ENCODE measurements at regions not wholly inside any gene's neighbourhood (a gene's known extent, or its start where the extent isn't known, plus 50 kb on each side); places are given as distances from the start of the nearest gene placed in this dataset.

DNA sequence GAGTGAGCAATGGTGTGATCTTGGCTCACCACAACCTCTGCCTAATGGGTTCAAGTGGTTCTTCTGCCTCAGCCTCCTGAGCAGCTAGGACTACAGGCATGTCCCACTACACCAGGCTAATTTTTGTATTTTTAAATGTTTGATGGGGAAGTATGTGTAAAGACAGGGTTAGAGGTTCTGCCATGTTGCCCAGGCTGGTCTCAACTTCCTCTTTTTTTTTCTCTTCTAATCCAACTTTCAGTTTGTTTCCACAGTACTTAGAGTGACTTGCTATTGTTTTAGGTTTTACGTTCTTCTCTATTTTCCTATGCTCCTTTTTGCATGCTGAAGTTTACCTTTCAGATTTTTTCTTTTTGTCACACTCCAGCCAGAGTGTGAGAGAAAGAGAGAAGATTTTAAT, 1433.0 kb downstream of the UQCRFS1 start (continued):
- TF ChIP-seq GLI4 (tag by site-specific recombination; IDR thresholded peaks at IDR 0.05) = no peak
- no peak for TF ChIP-seq ZNF791 (tag by site-specific recombination; IDR thresholded peaks at IDR 0.05)
- TF ChIP-seq ZNF521 (tag by site-specific recombination; IDR thresholded peaks at IDR 0.05) = no peak
- no peak for TF ChIP-seq ZNF341 (tag by site-specific recombination; IDR thresholded peaks at IDR 0.05; ENCODE audit: low read depth)
- TF ChIP-seq ZNF416 (tag by site-specific recombination; IDR thresholded peaks at IDR 0.05) = no peak
- no peak for TF ChIP-seq ZNF175 (tag by site-specific recombination; IDR thresholded peaks at IDR 0.05)

DNA sequence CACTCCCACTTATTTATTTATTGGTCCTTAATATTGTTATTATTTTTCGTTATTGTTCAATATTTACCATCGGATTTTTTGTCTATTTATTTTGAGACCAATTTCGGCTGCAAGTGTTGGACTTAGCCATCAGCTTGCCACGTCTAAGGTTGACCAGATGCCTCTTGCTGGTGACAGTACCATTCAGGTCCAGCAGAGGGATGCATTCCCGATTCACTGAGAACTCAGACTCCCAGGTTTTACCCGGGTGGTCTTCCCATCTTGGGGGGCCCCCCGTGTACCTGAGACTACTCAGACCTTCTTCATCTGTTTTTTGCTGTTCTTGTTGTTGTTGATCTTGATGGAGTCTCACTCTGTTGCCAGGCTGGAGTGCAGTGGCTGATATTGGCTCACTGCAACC, 1435.2 kb downstream of the UQCRFS1 start:
- TF ChIP-seq BCL11B (tag by site-specific recombination; IDR thresholded peaks at IDR 0.05; ENCODE audit: low read depth) (no peak), ZNF558 (tag by site-specific recombination; IDR thresholded peaks at IDR 0.05) (no peak), ZNF416 (tag by site-specific recombination; IDR thresholded peaks at IDR 0.05) (no peak), ZNF37A (tag by site-specific recombination; IDR thresholded peaks at IDR 0.05) (no peak), SCRT2 (tag by site-specific recombination; IDR thresholded peaks at IDR 0.05) (no peak), ZNF146 (tag by site-specific recombination; IDR thresholded peaks at IDR 0.05) (no peak), ZNF404 (tag by site-specific recombination; IDR thresholded peaks at IDR 0.05) (no peak), ZNF658 (tag by site-specific recombination; IDR thresholded peaks at IDR 0.05) (no peak), REPIN1 (tag by site-specific recombination; IDR thresholded peaks at IDR 0.05; ENCODE audit: low read depth) (no peak)
- TF ChIP-seq, protein P1, sequence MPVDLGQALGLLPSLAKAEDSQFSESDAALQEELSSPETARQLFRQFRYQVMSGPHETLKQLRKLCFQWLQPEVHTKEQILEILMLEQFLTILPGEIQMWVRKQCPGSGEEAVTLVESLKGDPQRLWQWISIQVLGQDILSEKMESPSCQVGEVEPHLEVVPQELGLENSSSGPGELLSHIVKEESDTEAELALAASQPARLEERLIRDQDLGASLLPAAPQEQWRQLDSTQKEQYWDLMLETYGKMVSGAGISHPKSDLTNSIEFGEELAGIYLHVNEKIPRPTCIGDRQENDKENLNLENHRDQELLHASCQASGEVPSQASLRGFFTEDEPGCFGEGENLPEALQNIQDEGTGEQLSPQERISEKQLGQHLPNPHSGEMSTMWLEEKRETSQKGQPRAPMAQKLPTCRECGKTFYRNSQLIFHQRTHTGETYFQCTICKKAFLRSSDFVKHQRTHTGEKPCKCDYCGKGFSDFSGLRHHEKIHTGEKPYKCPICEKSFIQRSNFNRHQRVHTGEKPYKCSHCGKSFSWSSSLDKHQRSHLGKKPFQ (tag by site-specific recombination; IDR thresholded peaks at IDR 0.05) = no peak
- Histone ChIP-seq H3K36me3 (ENCODE audit: control insufficient read depth in 2 of 2, insufficient read depth in 1 of 2, low read length in 2 of 2) (peaks cover 11 to 17% of the 10 kb centered on the region in 2 experiments), H3K27ac (ENCODE audit: extremely low read depth, low read depth, low read length) (no peak overlapping the region), H3K4me1 (ENCODE audit: control insufficient read depth, insufficient read depth, low read length) (no peaks in the 10 kb centered on the region), H3K9me3 (ENCODE audit: control insufficient read depth, insufficient read depth, low read depth, low read length) (peaks cover 25% of the 10 kb centered on the region), H3K4me3 (ENCODE audit: low read depth, low read length) (no peak overlapping the region)
- CTCF ChIA-PET = interaction anchor here (0.7 to 0.8 kb wide), 4 partner anchors 8 to 332 kb away, joined by 3 to 4 read pairs (median 3); no protein-coding TSS in a partner anchor
- POLR2A ChIA-PET = no interaction called here

DNA sequence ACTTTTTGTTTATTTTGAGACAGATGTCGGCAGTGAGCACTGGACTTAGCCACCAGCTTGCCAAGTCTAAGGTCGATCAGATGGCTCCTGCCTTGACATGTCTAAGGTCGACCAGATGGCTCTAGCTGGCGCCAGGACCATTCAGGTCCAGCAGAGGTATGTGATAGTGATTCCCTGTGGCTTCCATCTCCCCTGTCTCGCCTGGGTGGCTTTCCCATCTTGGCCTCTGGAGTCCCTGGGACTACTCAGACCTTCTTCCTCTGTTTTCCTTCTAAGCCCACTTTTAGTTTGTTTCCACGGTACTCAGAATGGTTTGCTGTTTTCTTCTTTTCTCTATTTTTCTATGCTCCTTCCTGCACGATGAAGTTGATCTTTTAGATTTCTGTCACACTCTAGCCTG, 1435.7 kb downstream of the UQCRFS1 start:
- Histone ChIP-seq H3K9me3 (ENCODE audit: control insufficient read depth, insufficient read depth, low read depth, low read length) (peaks cover 26% of the 10 kb centered on the region), H3K4me1 (ENCODE audit: control insufficient read depth, insufficient read depth, low read length) (no peaks in the 10 kb centered on the region), H3K36me3 (ENCODE audit: control insufficient read depth in 2 of 2, insufficient read depth in 1 of 2, low read length in 2 of 2) (peaks cover 11 to 13% of the 10 kb centered on the region in 2 experiments), H3K27ac (ENCODE audit: extremely low read depth, low read depth, low read length) (no peak overlapping the region), H3K4me3 (ENCODE audit: low read depth, low read length) (no peak overlapping the region)
- ChIA-PET POLR2A (no interaction called here), CTCF (interaction anchor here (0.7 to 0.8 kb wide), 5 partner anchors 9 to 1228 kb away, joined by 3 to 7 read pairs (median 3); no protein-coding TSS in a partner anchor)
- no peak for TF ChIP-seq ZNF311 (tag by site-specific recombination; IDR thresholded peaks at IDR 0.05; ENCODE audit: borderline replicate concordance)
- TF ChIP-seq, protein P2, sequence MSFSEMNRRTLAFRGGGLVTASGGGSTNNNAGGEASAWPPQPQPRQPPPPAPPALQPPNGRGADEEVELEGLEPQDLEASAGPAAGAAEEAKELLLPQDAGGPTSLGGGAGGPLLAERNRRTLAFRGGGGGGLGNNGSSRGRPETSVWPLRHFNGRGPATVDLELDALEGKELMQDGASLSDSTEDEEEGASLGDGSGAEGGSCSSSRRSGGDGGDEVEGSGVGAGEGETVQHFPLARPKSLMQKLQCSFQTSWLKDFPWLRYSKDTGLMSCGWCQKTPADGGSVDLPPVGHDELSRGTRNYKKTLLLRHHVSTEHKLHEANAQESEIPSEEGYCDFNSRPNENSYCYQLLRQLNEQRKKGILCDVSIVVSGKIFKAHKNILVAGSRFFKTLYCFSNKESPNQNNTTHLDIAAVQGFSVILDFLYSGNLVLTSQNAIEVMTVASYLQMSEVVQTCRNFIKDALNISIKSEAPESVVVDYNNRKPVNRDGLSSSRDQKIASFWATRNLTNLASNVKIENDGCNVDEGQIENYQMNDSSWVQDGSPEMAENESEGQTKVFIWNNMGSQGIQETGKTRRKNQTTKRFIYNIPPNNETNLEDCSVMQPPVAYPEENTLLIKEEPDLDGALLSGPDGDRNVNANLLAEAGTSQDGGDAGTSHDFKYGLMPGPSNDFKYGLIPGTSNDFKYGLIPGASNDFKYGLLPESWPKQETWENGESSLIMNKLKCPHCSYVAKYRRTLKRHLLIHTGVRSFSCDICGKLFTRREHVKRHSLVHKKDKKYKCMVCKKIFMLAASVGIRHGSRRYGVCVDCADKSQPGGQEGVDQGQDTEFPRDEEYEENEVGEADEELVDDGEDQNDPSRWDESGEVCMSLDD (tag by site-specific recombination; IDR thresholded peaks at IDR 0.05) = no peak
- TF ChIP-seq, protein P3, sequence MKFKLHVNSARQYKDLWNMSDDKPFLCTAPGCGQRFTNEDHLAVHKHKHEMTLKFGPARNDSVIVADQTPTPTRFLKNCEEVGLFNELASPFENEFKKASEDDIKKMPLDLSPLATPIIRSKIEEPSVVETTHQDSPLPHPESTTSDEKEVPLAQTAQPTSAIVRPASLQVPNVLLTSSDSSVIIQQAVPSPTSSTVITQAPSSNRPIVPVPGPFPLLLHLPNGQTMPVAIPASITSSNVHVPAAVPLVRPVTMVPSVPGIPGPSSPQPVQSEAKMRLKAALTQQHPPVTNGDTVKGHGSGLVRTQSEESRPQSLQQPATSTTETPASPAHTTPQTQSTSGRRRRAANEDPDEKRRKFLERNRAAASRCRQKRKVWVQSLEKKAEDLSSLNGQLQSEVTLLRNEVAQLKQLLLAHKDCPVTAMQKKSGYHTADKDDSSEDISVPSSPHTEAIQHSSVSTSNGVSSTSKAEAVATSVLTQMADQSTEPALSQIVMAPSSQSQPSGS (tag by site-specific recombination; IDR thresholded peaks at IDR 0.05; ENCODE audit: low read depth) = no peak
- no peak for TF ChIP-seq ZNF624 (tag by site-specific recombination; IDR thresholded peaks at IDR 0.05)
- TF ChIP-seq, protein P4, sequence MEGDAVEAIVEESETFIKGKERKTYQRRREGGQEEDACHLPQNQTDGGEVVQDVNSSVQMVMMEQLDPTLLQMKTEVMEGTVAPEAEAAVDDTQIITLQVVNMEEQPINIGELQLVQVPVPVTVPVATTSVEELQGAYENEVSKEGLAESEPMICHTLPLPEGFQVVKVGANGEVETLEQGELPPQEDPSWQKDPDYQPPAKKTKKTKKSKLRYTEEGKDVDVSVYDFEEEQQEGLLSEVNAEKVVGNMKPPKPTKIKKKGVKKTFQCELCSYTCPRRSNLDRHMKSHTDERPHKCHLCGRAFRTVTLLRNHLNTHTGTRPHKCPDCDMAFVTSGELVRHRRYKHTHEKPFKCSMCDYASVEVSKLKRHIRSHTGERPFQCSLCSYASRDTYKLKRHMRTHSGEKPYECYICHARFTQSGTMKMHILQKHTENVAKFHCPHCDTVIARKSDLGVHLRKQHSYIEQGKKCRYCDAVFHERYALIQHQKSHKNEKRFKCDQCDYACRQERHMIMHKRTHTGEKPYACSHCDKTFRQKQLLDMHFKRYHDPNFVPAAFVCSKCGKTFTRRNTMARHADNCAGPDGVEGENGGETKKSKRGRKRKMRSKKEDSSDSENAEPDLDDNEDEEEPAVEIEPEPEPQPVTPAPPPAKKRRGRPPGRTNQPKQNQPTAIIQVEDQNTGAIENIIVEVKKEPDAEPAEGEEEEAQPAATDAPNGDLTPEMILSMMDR (tag by site-specific recombination; IDR thresholded peaks at IDR 0.05) = no peak
- TF ChIP-seq ZNF596 (tag by site-specific recombination; IDR thresholded peaks at IDR 0.05) = no peak
- no peak for TF ChIP-seq ZNF10 (tag by site-specific recombination; IDR thresholded peaks at IDR 0.05)
- TF ChIP-seq ZNF660 (tag by site-specific recombination; IDR thresholded peaks at IDR 0.05) = no peak
